H9 (cell line): ENCODE measurements at regions not wholly inside any gene's neighbourhood (a gene's known extent, or its start where the extent isn't known, plus 50 kb on each side); places are given as distances from the start of the nearest gene placed in this dataset.

ENCODE experiments used
- DNase-seq: peaks from one replicate; pipeline ENCODE4 v3.0.0-alpha.2; 2017
- H2AFZ ChIP-seq: one replicate; pipeline ENCODE4 v1.6.1; 2013; ENCODE audit warnings: mild to moderate bottlenecking, low read length, control low read depth, moderate library complexity
- H2AK5ac ChIP-seq: 2 replicates; pipeline ENCODE4 v1.6.1; 2013; ENCODE audit warnings: low read length, control low read depth, mixed read lengths; ENCODE audit not compliant: insufficient read length
- H2BK120ac ChIP-seq: one replicate; pipeline ENCODE4 v1.6.1; 2013; ENCODE audit warnings: low read depth, mild to moderate bottlenecking, low read length, control low read depth, inconsistent platforms; ENCODE audit not compliant: poor library complexity, severe bottlenecking
- H2BK12ac ChIP-seq: 2 replicates; pipeline ENCODE4 v1.6.1; 2013; ENCODE audit warnings: low read length, control low read depth, mixed read lengths, low read depth; ENCODE audit not compliant: insufficient read length
- H2BK15ac ChIP-seq: 2 replicates; pipeline ENCODE4 v1.6.1; 2013; ENCODE audit warnings: low read depth, low read length, control low read depth
- H2BK20ac ChIP-seq: one replicate; pipeline ENCODE4 v1.6.1; 2013; ENCODE audit warnings: low read depth, mild to moderate bottlenecking, low read length, control low read depth, inconsistent platforms; ENCODE audit not compliant: poor library complexity, severe bottlenecking
- H2BK5ac ChIP-seq: 2 replicates; pipeline ENCODE4 v1.6.1; 2013; ENCODE audit warnings: low read length, control low read depth, mixed read lengths; ENCODE audit not compliant: insufficient read length
- H3K14ac ChIP-seq: 2 replicates; pipeline ENCODE4 v1.6.1; 2013; ENCODE audit warnings: low read length, control low read depth; ENCODE audit not compliant: insufficient read depth
- H3K18ac ChIP-seq: 2 replicates; pipeline ENCODE4 v1.6.1; 2013; ENCODE audit warnings: low read depth, mild to moderate bottlenecking, mixed read lengths, low read length, control low read depth; ENCODE audit not compliant: insufficient read length
- H3K23ac ChIP-seq: 2 replicates; pipeline ENCODE4 v1.6.1; 2013; ENCODE audit warnings: low read length, control low read depth, mixed read lengths, low read depth; ENCODE audit not compliant: insufficient read length
- H3K23me2 ChIP-seq: 2 replicates; pipeline ENCODE4 v1.6.1; 2013; ENCODE audit warnings: low read depth, mild to moderate bottlenecking, mixed read lengths, low read length, control low read depth; ENCODE audit not compliant: insufficient read length, poor library complexity, severe bottlenecking
- H3K27ac ChIP-seq: 2 replicates; pipeline ENCODE4 v1.5.1; 2013; ENCODE audit warnings: low read length, control low read depth, mixed read lengths, low read depth; ENCODE audit not compliant: insufficient read length
- H3K27me3 ChIP-seq: 2 replicates; pipeline ENCODE4 v1.6.1; 2013; ENCODE audit warnings: low read length, control low read depth, inconsistent platforms; ENCODE audit not compliant: insufficient read depth
- H3K4ac ChIP-seq: 2 replicates; pipeline ENCODE4 v1.6.1; 2013; ENCODE audit warnings: low read depth, mild to moderate bottlenecking, control low read depth, inconsistent platforms, low read length, moderate library complexity
- H3K4me1 ChIP-seq: 2 replicates; pipeline ENCODE4 v1.6.1; 2013; ENCODE audit warnings: low read length, control low read depth, inconsistent platforms; ENCODE audit not compliant: insufficient read depth
- H3K4me2 ChIP-seq: 2 replicates; pipeline ENCODE4 v1.6.1; 2013; ENCODE audit warnings: low read length, control low read depth, mixed read lengths; ENCODE audit not compliant: insufficient read length, insufficient read depth
- H3K56ac ChIP-seq: 2 replicates; pipeline ENCODE4 v1.6.1; 2013; ENCODE audit warnings: low read depth, mild to moderate bottlenecking, mixed read lengths, low read length, control low read depth; ENCODE audit not compliant: insufficient read length
- H3K79me1 ChIP-seq: 2 replicates; pipeline ENCODE4 v1.6.1; 2013; ENCODE audit warnings: low read depth, mild to moderate bottlenecking, moderate library complexity, low read length, control low read depth, inconsistent platforms; ENCODE audit not compliant: insufficient read depth, poor library complexity, severe bottlenecking
- H3K79me2 ChIP-seq: 2 replicates; pipeline ENCODE4 v1.6.1; 2013; ENCODE audit warnings: low read length, control low read depth, inconsistent platforms; ENCODE audit not compliant: insufficient read depth
- H3K9ac ChIP-seq: 2 replicates; pipeline ENCODE4 v1.6.1; 2013; ENCODE audit warnings: low read length, control low read depth, mixed read lengths; ENCODE audit not compliant: insufficient read length; ENCODE audit errors: extremely low read depth
- H3K9me3 ChIP-seq: one replicate; pipeline ENCODE4 v1.6.1; 2013; ENCODE audit warnings: low read depth, low read length, inconsistent platforms; ENCODE audit not compliant: control insufficient read depth
- H3T11ph ChIP-seq: one replicate; pipeline ENCODE4 v1.6.1; 2013; ENCODE audit warnings: mild to moderate bottlenecking, low read length, control low read depth, inconsistent platforms
- H4K20me1 ChIP-seq: one replicate; pipeline ENCODE4 v1.6.1; 2013; ENCODE audit not compliant: control insufficient read depth, insufficient read length, insufficient read depth
- H4K5ac ChIP-seq: 2 replicates; pipeline ENCODE4 v1.6.1; 2013; ENCODE audit warnings: low read depth, mild to moderate bottlenecking, mixed read lengths, low read length, control low read depth; ENCODE audit not compliant: insufficient read length
- H4K8ac ChIP-seq: replicated peaks from 2 replicates; pipeline ENCODE4 v1.6.1; 2013; ENCODE audit warnings: low read length, control low read depth, mixed read lengths, low read depth; ENCODE audit not compliant: insufficient read length
- H4K91ac ChIP-seq: 2 replicates; pipeline ENCODE4 v1.6.1; 2013; ENCODE audit warnings: low read depth, mild to moderate bottlenecking, moderate library complexity, mixed read lengths, low read length, control low read depth; ENCODE audit not compliant: insufficient read length
- H3K27ac Mint-ChIP-seq, 3 experiments: 2 replicates in 2 of 3; 3 replicates in 1 of 3; pipeline ENCODE4 v1.8.0; 2020 to 2021; ENCODE audit warnings: mixed read lengths in 3 of 3, mild to moderate bottlenecking in 1 of 3, moderate library complexity in 1 of 3
- H3K27me3 Mint-ChIP-seq: 2 replicates; pipeline ENCODE4 v1.8.0; 2021; ENCODE audit warnings: low read depth, mild to moderate bottlenecking, moderate library complexity, mixed read lengths
- H3K36me3 Mint-ChIP-seq, 3 experiments: 2 replicates in 2 of 3; 3 replicates in 1 of 3; pipeline ENCODE4 v1.8.0; 2020 to 2021; ENCODE audit warnings: low read depth in 3 of 3, mixed read lengths in 3 of 3; ENCODE audit not compliant: insufficient read depth in 1 of 3
- H3K4me1 Mint-ChIP-seq, 2 experiments: 2 replicates each; pipeline ENCODE4 v1.8.0; 2020; ENCODE audit warnings: mixed read lengths in 2 of 2
- H3K4me3 Mint-ChIP-seq, 2 experiments: 2 replicates in 1 of 2; 3 replicates in 1 of 2; pipeline ENCODE4 v1.8.0; 2020 to 2021; ENCODE audit warnings: mild to moderate bottlenecking in 2 of 2, mixed read lengths in 2 of 2, moderate library complexity in 1 of 2
- H3K9me3 Mint-ChIP-seq, 2 experiments: 2 replicates in 1 of 2; 3 replicates in 1 of 2; pipeline ENCODE4 v1.8.0; 2020; ENCODE audit warnings: mild to moderate bottlenecking in 2 of 2, mixed read lengths in 2 of 2, moderate library complexity in 1 of 2
- WGBS: extraction: QIAGEN DNeasy Blood & Tissue Kit; methylation state at CpG from one replicate; pipeline ENCODE4 v1.1.7; 2013; ENCODE audit warnings: missing lambda C conversion rate, low lambda C conversion rate, mixed read lengths; ENCODE audit not compliant: insufficient read length; ENCODE audit errors: extremely low coverage; 5-methylcytosine and 5-hydroxymethylcytosine counted together
- TF ChIP-seq, protein P1 (sequence below): fragments of 200-600 bp; sonication (generic); conservative IDR thresholded peaks from 3 replicates; pipeline ENCODE4 v1.8.0; 2021; ENCODE audit warnings: antibody characterized with exemption, mild to moderate bottlenecking

DNA sequence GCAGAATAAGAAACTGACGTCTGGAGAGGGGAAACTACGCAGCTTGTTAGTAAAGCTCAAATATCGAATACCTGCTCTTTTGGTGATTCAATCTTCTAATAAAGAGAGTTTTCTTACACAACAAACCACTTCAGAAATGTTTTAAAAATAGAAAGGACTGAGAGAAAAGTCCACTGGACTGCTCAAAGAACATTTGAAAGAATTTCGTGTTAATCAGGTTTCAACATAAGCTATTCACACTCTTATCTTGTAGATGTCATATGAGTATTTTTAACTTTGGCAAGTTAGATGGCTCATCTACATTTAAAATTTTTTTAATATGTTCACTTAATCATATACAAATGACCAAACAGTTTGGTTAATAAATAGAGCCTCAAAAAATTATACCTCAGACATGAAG is 95.6 kb upstream of the FAM216B start:
- Histone ChIP-seq H3K23ac (no peak overlapping the region), H2BK20ac (no peak overlapping the region), H3K4me1 (no peaks in the 10 kb centered on the region), H3K4ac (no peak overlapping the region), H2BK5ac (no peak overlapping the region), H2BK120ac (no peak overlapping the region), H3K27me3 (no peaks in the 10 kb centered on the region), H2BK15ac (no peak overlapping the region), H3K79me2 (no peaks in the 10 kb centered on the region), H3K56ac (no peak overlapping the region), H4K5ac (no peak overlapping the region), H3K79me1 (no peaks in the 10 kb centered on the region), H2BK12ac (no peak overlapping the region), H2AFZ (no peak overlapping the region), H4K91ac (no peak overlapping the region), H4K8ac (no peak overlapping the region), H3K23me2 (no peaks in the 10 kb centered on the region), H3K9me3 (no peaks in the 10 kb centered on the region), H3T11ph (no peak overlapping the region), H2AK5ac (no peak overlapping the region), H3K9ac (no peak overlapping the region), H3K14ac (no peak overlapping the region), H4K20me1 (no peaks in the 10 kb centered on the region), H3K18ac (no peak overlapping the region), H3K4me2 (no peak overlapping the region), H3K27ac (no peak overlapping the region)
- TF ChIP-seq, protein P1, sequence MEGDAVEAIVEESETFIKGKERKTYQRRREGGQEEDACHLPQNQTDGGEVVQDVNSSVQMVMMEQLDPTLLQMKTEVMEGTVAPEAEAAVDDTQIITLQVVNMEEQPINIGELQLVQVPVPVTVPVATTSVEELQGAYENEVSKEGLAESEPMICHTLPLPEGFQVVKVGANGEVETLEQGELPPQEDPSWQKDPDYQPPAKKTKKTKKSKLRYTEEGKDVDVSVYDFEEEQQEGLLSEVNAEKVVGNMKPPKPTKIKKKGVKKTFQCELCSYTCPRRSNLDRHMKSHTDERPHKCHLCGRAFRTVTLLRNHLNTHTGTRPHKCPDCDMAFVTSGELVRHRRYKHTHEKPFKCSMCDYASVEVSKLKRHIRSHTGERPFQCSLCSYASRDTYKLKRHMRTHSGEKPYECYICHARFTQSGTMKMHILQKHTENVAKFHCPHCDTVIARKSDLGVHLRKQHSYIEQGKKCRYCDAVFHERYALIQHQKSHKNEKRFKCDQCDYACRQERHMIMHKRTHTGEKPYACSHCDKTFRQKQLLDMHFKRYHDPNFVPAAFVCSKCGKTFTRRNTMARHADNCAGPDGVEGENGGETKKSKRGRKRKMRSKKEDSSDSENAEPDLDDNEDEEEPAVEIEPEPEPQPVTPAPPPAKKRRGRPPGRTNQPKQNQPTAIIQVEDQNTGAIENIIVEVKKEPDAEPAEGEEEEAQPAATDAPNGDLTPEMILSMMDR = no peak
- no CpG with 5 or more reads among the region's 4 CpGs for WGBS
- Mint-ChIP-seq H3K4me3 (no peak overlapping the region), H3K4me1 (no peaks in the 10 kb centered on the region), H3K27me3 (no peaks in the 10 kb centered on the region), H3K27ac (no peak overlapping the region), H3K36me3 (peaks cover 0 to 4% (median 0%) of the 10 kb centered on the region in 3 experiments; a peak in 1 of 7 replicates), H3K9me3 (no peaks in the 10 kb centered on the region; a peak in 1 of 5 replicates)
- no peak for DNase-seq
